IPS DF 4.7 (cell line): ENCODE measurements at regions not wholly inside any gene's neighbourhood (a gene's known extent, or its start where the extent isn't known, plus 50 kb on each side); places are given as distances from the start of the nearest gene placed in this dataset.
"Not testable (repeated sequence)": the region's sequence is repeated elsewhere in the genome, so short reads cannot be mapped to it uniquely, and the experiment has no call there.

Source experiments
- DNase-seq: peaks from one replicate; pipeline ENCODE4 v3.0.0-alpha.2; 2013; ENCODE audit warnings: low spot score; ENCODE audit errors: extremely low read depth

GRCh38 chr4:84126911-84127310 lies 372.2 kb downstream of the NKX6-1 start:
- not testable (repeated sequence) for DNase-seq

GRCh38 chr4:84126061-84126787 lies 372.9 kb downstream of the NKX6-1 start:
- DNase-seq: no peak

- DNase-seq: no peak
Observed at GRCh38 chr4:84110040-84110439, 389.1 kb downstream of the NKX6-1 start.

GRCh38 chr4:84101653-84102625 lies 397.2 kb downstream of the NKX6-1 start:
- not testable (repeated sequence) for DNase-seq

- DNase-seq: no peak
Observed at GRCh38 chr4:84100071-84100470, 399.0 kb downstream of the NKX6-1 start.

GRCh38 chr4:84099599-84099998 lies 399.5 kb downstream of the NKX6-1 start:
- no peak for DNase-seq

- DNase-seq: no peak
Observed at GRCh38 chr4:84091266-84091665, 407.8 kb downstream of the NKX6-1 start.

- no peak for DNase-seq
Observed at GRCh38 chr4:84089652-84090437, 409.2 kb downstream of the NKX6-1 start.

GRCh38 chr4:84085986-84086385 lies 413.1 kb downstream of the NKX6-1 start:
- DNase-seq: no peak

GRCh38 chr4:84070289-84070688 lies 428.8 kb downstream of the NKX6-1 start:
- DNase-seq: no peak

- no peak for DNase-seq
Observed at GRCh38 chr4:84063619-84064018, 435.5 kb downstream of the NKX6-1 start.

- no peak for DNase-seq
Observed at GRCh38 chr4:84058201-84058600, 440.9 kb downstream of the NKX6-1 start.

GRCh38 chr4:84051639-84052038 lies 447.5 kb downstream of the NKX6-1 start:
- DNase-seq: no peak

GRCh38 chr4:84051089-84051488 lies 448.0 kb downstream of the NKX6-1 start:
- DNase-seq: no peak

- peak; percentile 85 for DNase-seq
Observed at GRCh38 chr4:84050015-84050414, 449.1 kb downstream of the NKX6-1 start.

- no peak for DNase-seq
Observed at GRCh38 chr4:84046551-84046950, 452.5 kb downstream of the NKX6-1 start.

- no peak for DNase-seq
Observed at GRCh38 chr4:84041426-84041825, 457.7 kb downstream of the NKX6-1 start.

- no peak for DNase-seq
Observed at GRCh38 chr4:84035568-84035967, 463.5 kb downstream of the NKX6-1 start.

GRCh38 chr4:84032372-84032771 lies 466.7 kb downstream of the NKX6-1 start:
- DNase-seq: no peak

GRCh38 chr4:84031401-84031800 lies 467.7 kb downstream of the NKX6-1 start:
- DNase-seq: no peak

- DNase-seq: no peak
Observed at GRCh38 chr4:84028340-84028739, 470.8 kb downstream of the NKX6-1 start.

- DNase-seq: no peak
Observed at GRCh38 chr4:84024405-84024804, 474.7 kb downstream of the NKX6-1 start.
